Dedifferentiated amniotic fluid mesenchymal stem cell (primary cell): ENCODE measurements at regions not wholly inside any gene's neighbourhood (a gene's known extent, or its start where the extent isn't known, plus 50 kb on each side); places are given as distances from the start of the nearest gene placed in this dataset.
A peak's percentile ranks its signal among the peaks of the same experiment; 100 is the strongest.
"Not testable (repeated sequence)": the region's sequence is repeated elsewhere in the genome, so short reads cannot be mapped to it uniquely, and the experiment has no call there.

Experiments
- DNase-seq: peaks from one replicate; pipeline ENCODE4 v3.0.0-alpha.2; 2016; ENCODE audit errors: extremely low spot score

DNA sequence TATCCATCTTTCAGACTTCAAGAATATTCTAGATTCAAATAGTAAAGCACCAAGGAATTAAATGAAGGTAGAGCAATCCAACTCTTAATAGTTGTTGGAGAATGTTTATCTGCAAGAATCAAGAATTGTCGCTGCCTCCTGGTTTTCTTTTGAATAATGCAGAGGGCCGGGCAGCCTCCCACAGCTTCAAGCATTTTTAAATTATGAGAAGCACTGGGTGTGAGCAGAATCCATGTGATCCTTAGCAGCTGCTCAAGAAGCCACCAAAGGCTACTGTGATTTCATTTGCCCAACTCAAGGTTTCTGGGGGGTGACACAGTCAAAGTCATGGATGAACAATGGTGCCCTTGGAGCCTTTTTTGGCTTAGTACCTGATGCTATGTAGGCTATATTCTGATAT, 374.9 kb downstream of the BCL2L11 start:
- peak; percentile 15 for DNase-seq

DNA sequence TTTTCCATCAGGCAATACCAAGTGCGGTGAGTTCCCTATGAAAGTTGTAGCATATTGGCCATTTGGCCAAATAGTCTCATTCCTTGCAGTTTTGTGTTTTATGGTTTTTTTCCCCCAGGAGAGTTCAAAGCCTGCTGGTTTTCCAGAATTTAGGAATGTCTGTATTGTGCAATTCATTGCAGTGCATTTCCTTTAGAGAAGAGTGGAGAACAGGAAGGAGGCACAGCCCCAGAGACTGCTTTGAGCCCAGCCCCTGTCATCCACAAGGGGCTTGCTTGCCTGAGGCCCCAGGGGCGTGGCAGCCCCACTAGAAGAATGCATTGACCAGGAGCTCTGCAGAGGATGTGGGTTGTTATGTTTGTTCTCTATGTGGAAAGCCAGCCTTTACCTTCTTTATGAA, 375.5 kb downstream of the BCL2L11 start:
- not testable (repeated sequence) for DNase-seq

DNA sequence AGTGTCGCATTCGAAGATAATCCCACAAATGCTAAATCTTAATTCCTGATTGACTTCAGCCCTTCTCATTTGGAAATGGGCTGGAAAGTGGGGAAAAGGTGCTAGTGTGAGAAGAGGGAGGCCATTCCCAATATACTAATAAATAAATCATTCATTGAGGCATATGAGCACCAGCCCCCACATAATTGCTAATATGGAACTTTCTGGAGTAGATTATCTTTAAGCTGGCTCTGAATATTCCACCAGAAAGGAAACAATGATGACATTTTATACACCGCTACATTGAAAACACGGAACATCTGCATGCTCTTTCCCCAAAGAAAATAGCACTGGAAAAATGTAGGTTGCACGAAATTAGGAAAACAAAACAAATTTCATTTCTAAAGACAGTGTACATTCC, 376.1 kb downstream of the BCL2L11 start:
- not testable (repeated sequence) for DNase-seq

DNA sequence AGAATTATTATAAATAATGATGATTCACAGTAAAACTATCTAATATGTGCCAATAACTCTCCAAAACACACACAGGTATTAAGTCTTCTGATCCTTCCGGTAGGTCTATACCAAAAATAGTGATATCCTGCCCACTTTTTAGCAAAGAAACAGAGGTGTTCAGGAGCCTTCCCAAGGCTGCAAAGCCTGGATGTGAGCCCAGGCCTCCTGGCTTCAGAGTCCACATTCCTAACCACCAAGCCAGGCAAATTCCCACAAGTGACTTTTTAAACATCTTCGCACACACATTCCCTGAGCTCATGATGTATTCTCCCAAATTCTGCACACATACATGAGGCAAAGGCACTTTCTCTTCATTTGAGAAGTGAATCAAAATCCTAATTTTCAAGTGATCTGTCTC, 376.6 kb downstream of the BCL2L11 start:
- DNase-seq: not testable (repeated sequence)

DNA sequence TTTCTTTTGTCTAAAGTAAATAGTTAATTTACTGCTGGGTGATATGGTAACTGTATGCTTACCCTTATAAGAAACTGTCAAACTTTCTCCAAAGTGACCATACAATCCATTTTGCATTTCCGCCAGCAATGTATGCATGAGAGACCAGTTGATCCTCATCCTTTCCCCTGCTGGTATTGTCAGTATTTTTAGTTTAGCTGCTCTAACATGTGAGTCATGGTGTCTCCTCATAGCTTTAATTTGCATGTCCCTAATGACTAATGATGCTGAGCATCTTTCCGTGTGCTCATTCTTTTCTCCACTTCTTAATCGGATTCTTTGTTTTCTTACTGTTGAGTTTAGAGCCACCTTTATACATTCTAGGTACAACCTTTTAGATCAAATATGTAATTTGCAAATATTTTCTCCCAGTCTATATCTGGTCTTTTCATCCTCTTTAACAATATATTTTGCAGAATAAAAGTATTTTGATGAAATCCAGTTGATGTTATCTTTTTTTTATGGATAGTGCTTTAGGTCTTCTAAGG, 379.9 kb downstream of the BCL2L11 start:
- not testable (repeated sequence) for DNase-seq

DNA sequence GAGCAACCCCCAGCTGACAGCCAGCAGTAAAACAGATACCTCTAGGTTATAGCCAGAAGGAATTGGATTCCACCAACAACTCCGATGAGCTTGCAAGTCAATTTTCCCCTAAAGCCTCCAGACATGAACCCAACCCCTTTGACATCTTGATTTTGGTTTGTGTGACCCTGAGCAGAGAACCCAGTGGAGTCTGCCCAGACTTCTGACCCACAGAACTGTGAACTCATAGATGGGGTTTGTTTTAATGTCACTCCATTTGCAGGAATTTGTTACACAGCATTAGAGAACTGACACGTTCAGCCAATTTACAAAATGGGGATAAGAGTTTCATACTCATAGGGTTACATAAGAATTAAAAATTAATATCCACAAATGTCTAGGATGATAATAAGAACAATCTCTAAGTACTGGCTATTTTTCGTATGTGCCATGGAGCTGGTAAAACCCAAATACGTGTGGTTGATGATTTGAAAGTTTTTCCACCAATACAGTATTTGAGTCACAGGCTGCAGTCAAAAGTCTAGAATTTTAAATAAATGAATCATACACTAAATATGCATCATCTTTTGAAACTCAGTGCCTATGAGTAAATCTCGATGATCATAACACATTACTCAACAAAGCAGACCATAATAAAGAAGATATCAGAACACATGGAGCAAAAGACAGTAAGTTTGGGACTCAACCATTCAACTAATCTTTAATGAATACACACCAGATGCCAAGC, 380.0 kb downstream of the ANAPC1 start:
- DNase-seq: not testable (repeated sequence)

DNA sequence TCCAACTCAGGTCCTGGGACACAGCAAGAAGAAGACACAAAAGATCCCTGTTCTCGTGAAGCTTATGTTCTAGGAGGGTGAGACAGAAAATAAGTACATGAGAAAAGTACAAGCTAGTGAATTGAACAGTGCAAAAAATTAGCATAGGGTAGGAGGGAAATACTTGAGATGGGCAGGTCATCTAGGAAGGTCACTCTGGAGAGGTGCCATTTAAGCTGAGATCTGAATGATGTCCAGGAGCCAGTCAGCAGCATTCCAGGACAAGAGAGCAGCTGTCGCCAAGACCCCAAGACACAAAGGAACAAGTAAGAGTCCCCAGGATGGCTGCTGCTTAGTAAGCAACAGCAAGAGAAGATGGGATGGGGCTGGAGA, 379.4 kb downstream of the ANAPC1 start:
- not testable (repeated sequence) for DNase-seq

DNA sequence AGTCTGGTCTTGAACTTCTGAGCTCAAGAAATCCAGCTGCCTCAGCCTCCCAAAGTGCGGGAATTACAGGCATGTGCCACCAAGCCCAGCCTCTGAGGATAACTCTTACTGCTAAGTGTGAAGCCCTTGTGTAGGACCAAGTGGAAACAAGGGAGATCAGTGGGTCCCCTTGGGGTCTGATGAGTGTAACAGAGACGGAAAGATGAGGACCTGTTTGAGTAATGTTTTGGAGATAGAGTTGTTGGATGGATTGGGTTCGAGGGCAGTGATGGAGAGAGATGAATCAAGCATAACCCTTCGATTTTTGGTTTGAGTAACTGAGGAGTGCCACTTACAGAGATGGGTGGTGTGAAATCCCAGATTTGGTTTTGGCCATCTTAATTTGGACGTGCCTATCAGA, 378.7 kb downstream of the ANAPC1 start:
- not testable (repeated sequence) for DNase-seq

DNA sequence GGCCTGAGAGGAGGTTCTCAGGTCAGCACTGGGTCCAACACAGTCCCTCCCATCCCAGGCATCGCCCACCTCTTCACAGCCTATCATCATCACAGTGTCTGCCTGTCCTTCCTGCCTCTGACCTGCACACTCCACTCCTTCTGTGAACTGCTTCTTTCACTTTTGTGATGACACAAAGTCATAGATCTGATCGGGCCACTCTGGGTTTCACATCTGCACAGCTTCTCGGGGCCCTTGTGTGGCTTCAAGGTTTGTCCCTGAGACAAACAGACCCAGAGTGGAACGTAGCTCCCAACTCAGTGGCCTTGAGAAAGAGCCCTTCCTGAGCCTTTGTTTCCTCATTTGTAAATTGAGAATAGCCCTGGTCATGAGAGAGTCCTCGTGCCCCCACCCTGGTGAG, 377.1 kb downstream of the ANAPC1 start:
- DNase-seq: not testable (repeated sequence)

DNA sequence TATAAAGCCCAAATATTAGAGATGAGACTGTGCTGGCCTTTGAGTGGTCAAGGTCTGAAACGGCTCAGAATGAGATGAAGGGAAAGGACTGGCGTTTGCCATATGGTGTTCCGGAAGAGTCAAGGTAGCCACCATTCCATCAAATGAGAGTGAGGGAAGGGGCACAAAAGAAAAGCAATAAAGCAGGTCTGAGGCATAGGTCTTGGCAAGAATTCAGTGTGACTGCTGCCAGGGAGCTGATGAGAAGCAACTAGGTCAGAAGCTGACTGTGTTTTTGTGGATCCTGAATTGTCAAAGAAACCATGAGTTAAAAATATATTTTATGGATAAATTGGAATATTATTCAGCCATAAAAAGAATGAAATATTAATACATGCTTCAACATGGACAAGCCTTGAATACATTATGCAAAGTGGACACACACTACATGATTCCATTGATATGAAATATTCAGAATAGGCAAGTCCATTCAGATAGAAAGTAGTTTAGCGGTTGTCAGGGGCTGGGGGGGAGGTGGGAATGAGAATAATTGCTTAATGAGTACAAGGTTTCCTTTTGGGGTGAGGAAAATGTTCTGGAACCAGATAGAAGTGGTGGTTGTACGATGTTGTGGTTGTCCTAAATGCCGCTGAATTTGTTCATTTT, 374.6 kb downstream of the ANAPC1 start:
- DNase-seq: not testable (repeated sequence)

DNA sequence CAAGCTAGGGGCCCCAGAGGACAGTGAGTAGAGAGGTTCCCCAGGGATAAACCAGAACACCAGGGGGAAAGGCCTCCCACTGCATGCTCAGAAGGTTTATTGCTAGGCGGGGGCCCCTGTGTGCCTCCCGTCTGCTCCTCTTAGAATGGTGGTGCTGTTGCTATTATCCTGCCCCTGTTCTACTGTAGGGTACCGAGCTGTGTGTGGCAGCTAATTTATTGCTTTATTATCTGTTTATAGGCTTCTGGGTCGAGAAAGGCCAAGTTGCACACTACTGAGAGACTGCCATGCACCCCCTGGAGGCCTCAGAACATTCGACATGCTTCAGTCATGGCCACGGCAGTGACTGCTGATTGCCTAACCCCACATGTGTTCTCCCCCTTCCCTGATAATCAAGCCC, 373.6 kb downstream of the ANAPC1 start:
- DNase-seq: not testable (repeated sequence)

DNA sequence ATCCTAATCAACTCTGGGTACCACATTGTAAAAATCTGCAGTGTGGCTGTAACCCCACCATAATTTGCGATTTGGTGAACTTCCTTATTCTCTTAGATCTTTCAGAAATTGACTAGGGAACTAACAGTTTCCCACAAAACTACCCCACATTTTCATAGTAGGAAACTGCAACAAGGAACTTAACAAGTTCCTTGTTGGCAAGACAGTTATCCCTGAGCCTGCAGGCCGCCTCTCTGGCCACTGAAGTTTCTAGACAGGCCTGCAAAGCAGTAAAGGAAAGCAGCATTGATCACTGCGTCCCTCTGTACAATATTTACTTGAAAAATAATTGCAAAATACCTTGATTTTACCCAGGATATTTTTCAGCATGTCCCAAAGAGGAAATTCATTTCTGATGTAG, 372.9 kb downstream of the ANAPC1 start:
- DNase-seq: not testable (repeated sequence)

DNA sequence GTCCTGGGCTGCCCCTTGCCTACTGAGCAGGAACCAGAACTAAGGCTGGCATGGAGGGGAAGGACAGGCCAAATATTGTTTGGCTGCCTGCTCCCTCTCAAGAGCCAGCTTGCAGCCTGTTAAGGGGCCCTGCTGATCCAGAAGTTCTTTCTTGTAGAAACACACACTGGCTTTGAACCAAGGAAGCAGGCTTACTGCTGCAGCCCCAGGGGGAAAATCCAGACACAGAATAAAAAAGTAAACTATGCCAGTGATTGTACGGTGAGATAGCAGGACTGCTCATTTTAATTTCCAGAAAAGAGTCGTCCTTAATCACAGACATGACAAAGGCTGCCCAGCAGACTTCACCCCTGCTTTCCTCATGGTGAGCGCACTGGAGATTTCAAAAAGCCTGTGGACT, 371.6 kb downstream of the ANAPC1 start:
- DNase-seq: not testable (repeated sequence)

DNA sequence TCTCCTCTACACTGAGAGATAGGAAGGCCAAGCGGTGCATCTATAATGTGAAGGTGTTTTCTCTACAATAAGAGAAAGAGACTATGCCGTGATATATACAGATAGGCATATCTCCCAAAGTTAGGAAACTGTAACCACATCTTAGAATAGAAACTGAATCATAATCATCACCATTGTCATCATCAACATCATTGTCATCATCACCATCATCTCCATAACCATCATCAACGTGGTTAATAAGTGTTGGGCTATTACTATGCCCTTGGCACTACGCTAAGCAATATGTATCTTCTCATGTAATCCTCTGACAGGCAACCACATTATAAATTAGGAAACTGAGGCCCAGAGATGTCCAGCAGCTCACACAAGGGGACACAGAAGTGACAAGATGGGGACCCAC, 369.9 kb downstream of the ANAPC1 start:
- not testable (repeated sequence) for DNase-seq

DNA sequence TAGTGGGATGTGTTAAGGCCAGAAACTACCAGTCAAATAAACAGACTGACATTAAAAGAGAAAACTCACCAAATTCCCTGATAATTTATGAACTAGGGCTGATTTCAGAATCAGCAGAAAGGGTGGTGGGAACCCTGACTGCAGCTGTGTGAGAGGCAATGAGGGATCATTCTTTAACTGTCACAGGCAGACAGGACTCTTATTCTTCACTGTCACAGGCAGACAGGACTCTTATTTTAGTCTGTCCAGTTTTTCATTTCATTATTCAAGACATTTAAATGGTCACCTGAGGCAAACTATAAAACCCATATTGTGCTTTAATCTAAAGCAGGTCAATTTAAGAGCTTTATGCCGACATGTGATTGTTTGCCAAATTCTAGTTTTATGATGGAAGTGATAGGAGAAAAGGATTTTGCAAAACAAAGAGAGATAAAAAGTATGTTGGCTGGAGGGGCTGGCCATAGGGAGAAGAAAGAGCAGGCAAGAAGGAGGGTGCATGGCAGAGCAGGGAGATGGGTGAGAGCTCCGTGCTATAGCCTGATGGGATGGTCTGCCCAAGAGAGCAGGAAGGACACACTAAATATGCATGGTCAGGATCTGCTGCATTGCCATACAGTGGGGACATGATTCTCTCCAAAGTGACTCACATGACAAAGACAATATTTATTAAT, 366.8 kb downstream of the ANAPC1 start:
- not testable (repeated sequence) for DNase-seq

DNA sequence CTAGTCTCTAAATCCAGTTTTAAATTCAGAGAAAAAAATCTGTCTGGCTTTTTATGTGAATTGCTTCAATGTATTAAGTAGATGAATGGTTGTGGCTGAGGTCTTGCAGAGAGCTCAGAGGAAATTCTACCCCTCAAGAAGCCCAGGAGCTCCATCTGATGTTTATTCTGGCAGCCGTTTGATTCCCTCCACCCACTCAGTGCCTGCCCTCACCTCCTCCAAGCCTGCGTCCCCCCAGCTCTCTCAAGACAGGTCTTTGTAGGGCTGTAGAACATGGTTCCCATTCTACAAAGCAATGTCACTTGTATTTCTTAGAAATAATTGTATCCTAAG, 366.3 kb downstream of the ANAPC1 start:
- not testable (repeated sequence) for DNase-seq

DNA sequence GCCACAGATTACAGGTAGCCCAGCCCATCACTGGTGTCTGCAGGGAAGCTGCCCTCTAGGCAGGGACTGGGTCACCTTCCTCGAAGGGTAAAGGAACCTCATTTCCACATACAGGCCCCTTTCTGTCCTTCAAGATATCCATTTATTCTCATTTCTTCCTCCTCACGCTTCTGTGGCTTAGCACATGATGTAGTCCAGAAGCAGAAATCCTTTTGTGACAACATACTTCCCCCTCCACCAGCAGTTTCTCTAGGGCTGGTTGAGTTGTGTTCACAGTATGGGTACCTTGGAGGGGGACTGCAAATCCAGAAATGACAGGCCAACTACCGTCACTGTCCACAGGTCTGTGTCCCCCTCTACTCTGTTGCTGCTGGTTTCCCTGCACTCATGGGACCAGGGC, 364.9 kb downstream of the ANAPC1 start:
- no peak for DNase-seq

DNA sequence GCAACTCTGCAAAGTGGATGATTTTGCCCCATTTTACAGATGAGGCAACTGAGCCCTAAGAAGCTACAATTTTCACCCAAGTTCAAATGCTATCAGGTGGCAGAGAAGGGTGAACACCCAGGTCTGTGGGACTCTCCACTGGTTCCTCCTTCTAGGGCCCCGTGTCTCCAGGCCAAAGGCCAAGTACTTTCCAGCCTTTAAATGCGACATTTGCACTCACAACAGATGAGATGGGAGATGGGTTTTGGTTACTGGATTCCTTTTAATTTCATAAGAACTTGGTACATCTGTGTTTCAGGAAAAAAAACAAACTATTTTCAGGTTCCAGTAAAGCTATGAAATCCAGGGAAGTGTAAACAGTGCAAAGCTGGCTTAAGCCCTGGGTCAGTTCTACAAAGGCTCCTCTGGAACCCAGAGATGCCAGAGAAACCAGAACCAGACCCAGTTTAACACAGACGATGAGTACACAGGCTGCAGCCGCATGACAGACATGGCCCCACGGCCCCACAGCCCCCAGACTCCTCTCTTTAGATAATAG, 361.7 kb downstream of the ANAPC1 start:
- DNase-seq: peak; percentile 41

DNA sequence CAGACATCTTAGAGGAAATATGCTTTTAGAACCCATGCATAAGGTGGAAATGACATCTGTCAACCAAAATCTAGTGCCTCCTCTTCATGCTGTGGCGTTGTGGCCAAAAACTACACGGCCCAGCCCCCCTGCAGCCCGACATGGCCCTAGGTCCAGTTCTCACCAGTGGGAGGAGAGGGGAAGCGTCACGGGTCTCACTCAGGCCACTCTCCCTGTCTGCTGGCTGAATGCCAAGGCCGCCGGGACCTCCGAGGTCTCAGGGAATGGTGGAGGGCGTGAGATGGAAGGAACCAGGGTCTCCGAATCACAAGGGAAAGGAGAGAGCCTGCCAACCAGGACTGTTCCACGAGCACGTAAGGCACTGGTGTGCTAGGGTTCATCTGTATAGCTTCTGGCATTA, 361.0 kb downstream of the ANAPC1 start:
- no peak for DNase-seq

DNA sequence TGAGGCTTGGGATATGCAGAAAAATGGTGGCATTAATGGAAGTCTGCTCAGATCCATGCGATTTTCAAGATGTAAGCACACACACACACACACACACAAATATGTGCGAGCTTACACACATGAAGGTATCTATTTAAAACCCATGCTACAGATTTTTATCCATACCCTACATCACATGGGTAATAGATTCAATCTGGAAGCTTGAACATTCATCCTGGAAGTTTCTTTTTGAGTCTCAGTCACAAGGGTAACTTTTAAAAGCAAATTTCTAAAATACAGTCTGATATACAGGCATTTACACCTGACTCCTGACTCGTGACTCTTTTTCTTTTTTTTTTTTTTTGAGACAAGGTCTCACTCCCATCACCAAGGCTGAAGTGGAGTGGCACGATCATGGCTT, 359.0 kb downstream of the ANAPC1 start:
- DNase-seq: not testable (repeated sequence)

DNA sequence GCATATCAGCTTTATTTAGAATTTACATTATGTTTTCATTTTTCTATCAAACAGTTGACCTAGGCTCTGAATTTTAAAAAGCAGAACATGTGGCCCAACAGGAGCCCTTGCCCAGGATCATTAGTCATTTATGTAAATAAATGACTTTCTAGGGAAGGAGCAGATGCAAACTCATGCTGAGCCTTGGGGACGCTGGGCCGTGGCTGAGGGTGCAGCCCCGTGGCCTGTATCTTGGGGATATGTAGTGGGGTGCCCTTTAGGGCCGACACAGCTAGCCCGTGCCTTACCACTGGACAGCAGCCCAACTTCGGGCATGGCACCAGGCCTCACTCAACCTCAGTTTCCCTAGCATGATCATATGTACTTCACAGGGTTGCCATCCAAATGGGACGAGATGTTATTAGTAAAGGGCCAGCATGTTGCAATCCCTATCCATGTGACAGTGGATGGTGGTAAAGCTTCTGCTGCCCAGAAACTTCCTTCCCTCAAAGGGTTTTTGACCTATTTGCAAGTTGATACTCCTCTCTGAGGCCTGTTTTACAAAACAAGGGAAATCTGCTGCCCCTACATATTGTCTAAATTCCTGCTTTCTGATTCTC, 357.9 kb downstream of the ANAPC1 start:
- DNase-seq: not testable (repeated sequence)
